HCT116 (cell line): ENCODE measurements at regions not wholly inside any gene's neighbourhood (a gene's known extent, or its start where the extent isn't known, plus 50 kb on each side); places are given as distances from the start of the nearest gene placed in this dataset.

Experiments
- ATAC-seq: fragments of 200-7000 bp; cut with Tn5 transposase; 2 replicates; pipeline ENCODE4 v1.9.1; 2020; ENCODE audit warnings: mild to moderate bottlenecking, moderate library complexity
- BruUV-seq: library from RNA; stranded (reverse); fragments of 400-500 nt; replicated peaks from 2 replicates; lab custom pipeline; 2021; lab: Mats Ljungman, UMichigan
- CTCF ChIA-PET: fragments of 300-600 bp; sonication (Branson Sonifier 250); formaldehyde crosslinking; loops from one replicate; lab custom pipeline; 2021; ENCODE audit warnings: antibody characterized with exemption; lab: Charles Lee
- POLR2A ChIA-PET: fragments of 300-600, 350-600 bp; sonication (Branson Sonifier 250); formaldehyde crosslinking; loops from one replicate; lab custom pipeline; 2021; ENCODE audit warnings: antibody characterized with exemption; lab: Charles Lee
- RAD21 ChIA-PET, 2 experiments: fragments of 300-600 bp; sonication (Branson Sonifier 250); formaldehyde crosslinking; loops; one replicate each; lab custom pipeline; 2023; ENCODE audit warnings: low total read pairs in 2 of 2; ENCODE audit not compliant: uncharacterized antibody in 2 of 2, unreplicated experiment in 2 of 2, low non-redundant PET in 1 of 2; lab: Charles Lee
- DNase-seq: peaks from one replicate; pipeline ENCODE4 v3.0.0-alpha.2; 2010; ENCODE audit warnings: low read depth, low spot score
- H2AFZ ChIP-seq: fragments of 200-600 bp; shearing (Covaris generic), sonication (generic); 2 replicates; pipeline ENCODE4 v1.6.1; 2017; ENCODE audit warnings: low read depth, mixed run types, mixed read lengths, antibody characterized with exemption, low read length; ENCODE audit not compliant: poor library complexity, severe bottlenecking
- H3K27ac ChIP-seq: 2 replicates; pipeline ENCODE4 v1.5.1; 2012; ENCODE audit warnings: low read depth, low read length
- H3K27me3 ChIP-seq: fragments of 200-600 bp; sonication (generic); 2 replicates; pipeline ENCODE4 v1.6.1; 2016; ENCODE audit warnings: mixed run types, low read length, mixed read lengths; ENCODE audit not compliant: insufficient read depth
- H3K36me3 ChIP-seq, 2 experiments: fragments of 200-500 bp in 1 of 2; fragments of 200-600 bp in 1 of 2; sonication (Bioruptor generic) in 1 of 2; sonication (generic) in 1 of 2; 2 replicates each; pipeline versions ENCODE4 v1.5.1 to v1.6.1; 2014 to 2016; ENCODE audit warnings: low read length in 2 of 2, inconsistent platforms in 1 of 2, mixed read lengths in 1 of 2, mixed run types in 1 of 2; ENCODE audit not compliant: insufficient read depth in 2 of 2, control insufficient read depth in 1 of 2
- H3K4me1 ChIP-seq, 2 experiments: fragments of 200-600 bp in 1 of 2; sonication (generic) in 1 of 2; 2 replicates each; pipeline versions ENCODE4 v1.5.1 to v1.6.1; 2012 to 2017; ENCODE audit warnings: low read length in 2 of 2, inconsistent platforms in 1 of 2, mild to moderate bottlenecking in 1 of 2, mixed read lengths in 1 of 2, mixed run types in 1 of 2, moderate library complexity in 1 of 2; ENCODE audit not compliant: insufficient read depth in 2 of 2, control insufficient read depth in 1 of 2
- H3K4me2 ChIP-seq: fragments of 200-600 bp; sonication (generic); 2 replicates; pipeline ENCODE4 v1.6.1; 2017; ENCODE audit warnings: mixed run types, low read length, mixed read lengths
- H3K4me3 ChIP-seq, 2 experiments: fragments of 200-600 bp in 1 of 2; sonication (generic) in 1 of 2; replicated peaks in 1 of 2; 2 replicates each; pipeline ENCODE4 v1.5.1; 2011 to 2016; ENCODE audit warnings: low read length in 2 of 2, control low read depth in 1 of 2, low read depth in 1 of 2, mild to moderate bottlenecking in 1 of 2, mixed read lengths in 1 of 2, mixed run types in 1 of 2
- H3K79me2 ChIP-seq: fragments of 200-600 bp; sonication (generic); 2 replicates; pipeline ENCODE4 v1.6.1; 2017; ENCODE audit warnings: mild to moderate bottlenecking, mixed run types, low read length, moderate library complexity, mixed read lengths; ENCODE audit not compliant: insufficient read depth
- H3K9ac ChIP-seq: fragments of 200-600 bp; sonication (generic); 2 replicates; pipeline ENCODE4 v1.6.1; 2016; ENCODE audit warnings: low read length, mixed read lengths
- H3K9me2 ChIP-seq: fragments of 200-600 bp; sonication (generic), shearing (Covaris generic); 2 replicates; pipeline ENCODE4 v1.6.1; 2017; ENCODE audit warnings: mixed run types, mild to moderate bottlenecking, moderate library complexity; ENCODE audit not compliant: insufficient read depth
- H3K9me3 ChIP-seq, 2 experiments: fragments of 200-500 bp in 1 of 2; fragments of 200-600 bp in 1 of 2; sonication (Bioruptor generic) in 1 of 2; sonication (generic) in 1 of 2; 2 replicates each; pipeline ENCODE4 v1.6.1; 2014 to 2017; ENCODE audit warnings: low read length in 2 of 2, mixed read lengths in 2 of 2, inconsistent platforms in 1 of 2, low read depth in 1 of 2, mild to moderate bottlenecking in 1 of 2, mixed run types in 1 of 2, moderate library complexity in 1 of 2; ENCODE audit not compliant: control insufficient read depth in 1 of 2, insufficient read depth in 1 of 2
- H4K20me1 ChIP-seq: fragments of 200-600 bp; sonication (generic), shearing (Covaris generic); 2 replicates; pipeline ENCODE4 v1.6.1; 2017; ENCODE audit warnings: mixed run types, mild to moderate bottlenecking, moderate library complexity; ENCODE audit not compliant: insufficient read depth
- CBX3 ChIP-seq: IDR thresholded peaks from 2 replicates; pipeline ENCODE4 v1.6.1; 2012; ENCODE audit warnings: low read depth
- CEBPB ChIP-seq: IDR thresholded peaks from 2 replicates; pipeline ENCODE4 v1.6.1; 2012; ENCODE audit warnings: low read depth
- CTCF ChIP-seq, 3 experiments: fragments of 200-600 bp in 1 of 3; sonication (generic) in 1 of 3; IDR thresholded peaks in 2 of 3; conservative IDR thresholded peaks in 1 of 3; 2 replicates each; pipeline ENCODE4 v1.5.1; 2012 to 2017; ENCODE audit warnings: low read depth in 2 of 3, low read length in 2 of 3, antibody characterized with exemption in 1 of 3, borderline replicate concordance in 1 of 3, control low read depth in 1 of 3, mild to moderate bottlenecking in 1 of 3, mixed read lengths in 1 of 3, mixed run types in 1 of 3, moderate library complexity in 1 of 3; ENCODE audit not compliant: insufficient read depth in 1 of 3
- EGR1 ChIP-seq: IDR thresholded peaks from 2 replicates; pipeline ENCODE4 v1.6.1; 2012; ENCODE audit warnings: low read depth
- EZH2phosphoT487 ChIP-seq: fragments of 200-600 bp; IDR thresholded peaks from 2 replicates; pipeline ENCODE4 v1.6.1; 2018; ENCODE audit warnings: antibody characterized with exemption, borderline replicate concordance
- FOSL1 ChIP-seq: IDR thresholded peaks from 2 replicates; pipeline ENCODE4 v1.6.1; 2012; ENCODE audit warnings: low read depth
- JUND ChIP-seq: IDR thresholded peaks from 2 replicates; pipeline ENCODE4 v1.6.1; 2012
- POLR2A ChIP-seq: IDR thresholded peaks from 2 replicates; pipeline ENCODE4 v1.7.0; 2011; ENCODE audit warnings: borderline replicate concordance; ENCODE audit not compliant: insufficient read depth, insufficient read length; ENCODE audit errors: extremely low read depth
- POLR2AphosphoS5 ChIP-seq: IDR thresholded peaks from 2 replicates; pipeline ENCODE4 v1.6.1; 2011; ENCODE audit warnings: mild to moderate bottlenecking, low read depth, low read length, moderate library complexity
- SRF ChIP-seq: IDR thresholded peaks from 2 replicates; pipeline ENCODE4 v1.6.1; 2012; ENCODE audit warnings: low read depth
- ZFX ChIP-seq: fragments of 450-650 bp; IDR thresholded peaks from 2 replicates; pipeline ENCODE4 v1.6.1; 2017
- ZNF274 ChIP-seq: fragments of 200-500 bp; sonication (Bioruptor generic); IDR thresholded peaks from 2 replicates; pipeline ENCODE4 v1.6.1; 2014; ENCODE audit warnings: mild to moderate bottlenecking, low read depth, low read length, inconsistent platforms
- intact Hi-C: fragments of 100-400 bp; cut with micrococcal nuclease; formaldehyde crosslinking; loops from 2 replicates; pipeline ENCODE4 v1.10.0; 2022

DNA sequence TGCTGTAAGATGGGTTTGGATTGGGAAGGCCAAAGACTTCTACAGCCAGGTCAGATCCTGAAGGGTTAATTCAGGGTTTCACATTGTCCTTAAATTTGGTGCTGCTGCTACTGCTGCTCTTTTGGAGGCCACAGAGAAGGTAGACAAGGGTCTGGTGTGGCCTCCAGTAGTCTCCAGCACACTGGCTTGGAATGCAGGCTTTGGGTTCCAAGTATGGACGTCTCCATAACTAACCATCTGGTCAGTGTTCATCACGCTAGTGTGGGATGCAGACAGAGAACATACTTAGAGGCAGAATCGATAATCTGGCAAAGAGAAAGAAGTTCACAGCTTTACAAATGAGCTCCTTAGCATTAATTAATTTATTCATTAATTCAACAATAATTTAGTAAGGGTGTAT is 154.1 kb downstream of the ZBTB18 start:
- ChIA-PET RAD21 (no interaction called here), CTCF (no interaction called here), POLR2A (no interaction called here)
- DNase-seq (no peak), ATAC-seq (no peak)
- TF ChIP-seq CTCF (IDR thresholded peaks at IDR 0.05 in 2 of 3, conservative IDR thresholded peaks at IDR 0.05 in 1 of 3; ENCODE audit: borderline replicate concordance in 1 of 3, insufficient read depth in 1 of 3, low read depth in 2 of 3, low read length in 2 of 3) = no peak
- TF ChIP-seq ZFX = no peak
- no peak for TF ChIP-seq POLR2AphosphoS5
- TF ChIP-seq CEBPB = no peak
- TF ChIP-seq FOSL1 = no peak
- TF ChIP-seq ZNF274 = no peak
- TF ChIP-seq EZH2phosphoT487 = no peak
- TF ChIP-seq EGR1 = no peak
- no peak for TF ChIP-seq JUND
- no peak for TF ChIP-seq CBX3
- no peak for TF ChIP-seq SRF
- TF ChIP-seq POLR2A = no peak
- H3K79me2 ChIP-seq = no peaks in the 10 kb centered on the region
- H3K27me3 ChIP-seq = no peaks in the 10 kb centered on the region
- no peak overlapping the region for H2AFZ ChIP-seq
- H3K36me3 ChIP-seq = no peaks in the 10 kb centered on the region
- no peaks in the 10 kb centered on the region for H3K4me1 ChIP-seq
- H3K27ac ChIP-seq = no peak overlapping the region
- H3K9ac ChIP-seq = no peak overlapping the region
- H3K9me3 ChIP-seq = no peaks in the 10 kb centered on the region
- no peak overlapping the region for H3K4me3 ChIP-seq
- no TSS peak for BruUV-seq
- intact Hi-C loops = no loop called here
- H3K9me2 ChIP-seq = no peaks in the 10 kb centered on the region
- no peaks in the 10 kb centered on the region for H4K20me1 ChIP-seq
- no peak overlapping the region for H3K4me2 ChIP-seq
